Esophagus squamous epithelium (tissue), 5 donors: ENCODE measurements at regions not wholly inside any gene's neighbourhood (a gene's known extent, or its start where the extent isn't known, plus 50 kb on each side); places are given as distances from the start of the nearest gene placed in this dataset.

Source experiments
- DNase-seq: peaks from one replicate; lab custom pipeline; 2025; lab: John Stamatoyannopoulos, UW
- H3K27ac ChIP-seq, 4 donors: fragments of 200-600 bp; sonication (generic); one replicate each; pipeline ENCODE4 v1.5.1; 2016 to 2019; ENCODE audit warnings: mild to moderate bottlenecking in 1 of 4
- H3K27me3 ChIP-seq, 4 donors: fragments of 200-600 bp; sonication (generic); 1 replicate in 3 of 4; 2 replicates in 1 of 4; pipeline versions ENCODE4 v1.5.1 to v1.6.0; 2017 to 2021; ENCODE audit warnings: antibody characterized with exemption in 1 of 4
- H3K36me3 ChIP-seq, 3 donors: fragments of 200-600 bp; sonication (generic); one replicate each; pipeline ENCODE4 v1.5.1; 2016 to 2019
- H3K4me1 ChIP-seq, 3 donors: fragments of 200-600 bp; sonication (generic); one replicate each; pipeline ENCODE4 v1.5.1; 2017 to 2019
- H3K4me3 ChIP-seq, 4 donors: fragments of 200-600 bp; sonication (generic); 1 replicate in 3 of 4; 2 replicates in 1 of 4; pipeline ENCODE4 v1.5.1; 2016 to 2019; ENCODE audit warnings: mild to moderate bottlenecking in 2 of 4, moderate library complexity in 1 of 4
- H3K9me3 ChIP-seq, 3 donors: fragments of 200-600 bp; sonication (generic); one replicate each; pipeline ENCODE4 v1.5.1; 2016 to 2019
- CTCF ChIP-seq, 6 experiments: fragments of 450-650 bp in 4 of 6; fragments of 200-600 bp in 2 of 6; sonication (generic) in 2 of 6; IDR thresholded peaks; one replicate each; pipeline ENCODE4 v1.5.1; 2016 to 2019; ENCODE audit warnings: antibody characterized with exemption in 6 of 6, mild to moderate bottlenecking in 4 of 6, moderate library complexity in 4 of 6
- POLR2A ChIP-seq, 4 donors: fragments of 450-650 bp; IDR thresholded peaks; one replicate each; pipeline ENCODE4 v1.6.1; 2017; ENCODE audit warnings: antibody characterized with exemption in 4 of 4, mild to moderate bottlenecking in 4 of 4, moderate library complexity in 3 of 4
- WGBS, 2 donors: methylation state at CpG; one replicate each; pipeline ENCODE4 v1.1.5; 2018; 5-methylcytosine and 5-hydroxymethylcytosine counted together
- intact Hi-C: fragments of 100-400 bp; cut with DNase I; formaldehyde crosslinking; loops from one replicate; pipeline ENCODE4 v1.15.0; 2022
- donor health status: DM: yes; HTN: yes; CAD: no.

GRCh38 chr18:77702686-77703085, 453.0 kb downstream of the GALR1 start:
- WGBS, 2 donors: 16 to 17% methylated on average over 4 of the region's 4 CpGs
- Histone ChIP-seq H3K27me3 (peaks cover 0 to 14% (median 0%) of the 10 kb centered on the region in 4 donors), H3K36me3 (no peaks in the 10 kb centered on the region), H3K4me1 (no peaks in the 10 kb centered on the region), H3K4me3 (no peak overlapping the region), H3K9me3 (no peaks in the 10 kb centered on the region), H3K27ac (no peak overlapping the region)
- TF ChIP-seq POLR2A (IDR thresholded peaks at IDR 0.05): no peak
- no peak for TF ChIP-seq CTCF (IDR thresholded peaks at IDR 0.05)
- DNase-seq: no peak
- intact Hi-C loops: no loop called here

- DNase-seq: no peak
- Histone ChIP-seq H3K36me3 (no peaks in the 10 kb centered on the region), H3K27me3 (peaks cover 0 to 11% (median 0%) of the 10 kb centered on the region in 4 donors), H3K27ac (no peak overlapping the region), H3K9me3 (no peaks in the 10 kb centered on the region), H3K4me3 (no peak overlapping the region), H3K4me1 (no peaks in the 10 kb centered on the region)
- intact Hi-C loops: no loop called here
- TF ChIP-seq CTCF (IDR thresholded peaks at IDR 0.05) (no peak), POLR2A (IDR thresholded peaks at IDR 0.05) (no peak)
- 42 to 57% methylated on average over 2 of the region's 2 CpGs for WGBS, 2 donors
Measured at GRCh38 chr18:77705301-77705700, 455.7 kb downstream of the GALR1 start.

- TF ChIP-seq CTCF (IDR thresholded peaks at IDR 0.05) (no peak), POLR2A (IDR thresholded peaks at IDR 0.05) (no peak)
- Histone ChIP-seq H3K4me1 (no peaks in the 10 kb centered on the region), H3K27ac (no peak overlapping the region), H3K27me3 (peaks cover 0 to 5% (median 0%) of the 10 kb centered on the region in 4 donors), H3K9me3 (no peaks in the 10 kb centered on the region), H3K4me3 (no peak overlapping the region), H3K36me3 (no peaks in the 10 kb centered on the region)
- WGBS, 2 donors: 63 to 64% methylated on average over 4 of the region's 4 CpGs
- intact Hi-C loops: no loop called here
- no peak for DNase-seq
Measured at GRCh38 chr18:77708826-77709506, 459.3 kb downstream of the GALR1 start.

- H3K4me1 ChIP-seq: no peaks in the 10 kb centered on the region
- no peak overlapping the region for H3K4me3 ChIP-seq
- TF ChIP-seq CTCF (IDR thresholded peaks at IDR 0.05) (no peak), POLR2A (IDR thresholded peaks at IDR 0.05) (no peak)
- H3K36me3 ChIP-seq: no peaks in the 10 kb centered on the region
- no peak overlapping the region for H3K27ac ChIP-seq
- H3K27me3 ChIP-seq: no peaks in the 10 kb centered on the region
- H3K9me3 ChIP-seq: no peaks in the 10 kb centered on the region
- WGBS, 2 donors: 27 to 31% methylated on average over 3 of the region's 3 CpGs
- intact Hi-C loops: no loop called here
- DNase-seq: no peak
Measured at GRCh38 chr18:77711096-77711495, 461.4 kb downstream of the GALR1 start.

- intact Hi-C loops: no loop called here
- H3K4me3 ChIP-seq: no peak overlapping the region
- peaks cover 0 to 4% (median 0%) of the 10 kb centered on the region in 4 donors for H3K27me3 ChIP-seq
- no peak for TF ChIP-seq POLR2A (IDR thresholded peaks at IDR 0.05)
- TF ChIP-seq CTCF (IDR thresholded peaks at IDR 0.05): no peak
- H3K27ac ChIP-seq: no peak overlapping the region
- no peaks in the 10 kb centered on the region for H3K9me3 ChIP-seq
- no peaks in the 10 kb centered on the region for H3K4me1 ChIP-seq
- no peaks in the 10 kb centered on the region for H3K36me3 ChIP-seq
- WGBS, 2 donors: 61 to 66% methylated on average over 7 to 8 of the region's 8 CpGs
- no peak for DNase-seq
Measured at GRCh38 chr18:77714716-77715115, 465.1 kb downstream of the GALR1 start.
